ENCODE measurements at regions not wholly inside any gene's neighbourhood (a gene's known extent, or its start where the extent isn't known, plus 50 kb on each side); places are given as distances from the start of the nearest gene placed in this dataset.

DNA sequence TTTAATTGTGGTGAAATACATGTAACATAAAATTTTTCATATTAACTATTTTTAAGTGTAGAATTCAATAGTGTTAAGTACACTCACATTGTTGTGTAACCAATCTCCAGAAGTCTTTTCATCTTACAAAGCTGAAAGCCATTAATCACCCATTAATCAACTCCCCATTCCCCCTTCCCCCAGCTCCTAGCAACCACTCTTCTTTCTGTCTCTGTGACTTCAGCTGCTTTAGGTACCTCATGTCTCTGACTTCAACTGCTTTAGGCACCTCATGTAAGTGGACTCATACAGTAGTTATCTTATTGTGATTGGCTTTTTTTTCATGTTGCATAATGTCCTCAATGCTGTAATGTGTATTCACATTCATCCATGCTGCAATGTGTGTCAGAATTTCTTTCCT lies 150.8 kb upstream of the NTM start:
- TF ChIP-seq ZFP3 (CRISPR knock-in tag; IDR thresholded peaks at IDR 0.05) (no peak), GLIS3 (CRISPR knock-in tag; IDR thresholded peaks at IDR 0.05) (no peak), PPARA (CRISPR knock-in tag; IDR thresholded peaks at IDR 0.05; ENCODE audit: borderline replicate concordance) (no peak), BACH2 (CRISPR knock-in tag; IDR thresholded peaks at IDR 0.05; ENCODE audit: borderline replicate concordance) (no peak), SNAI2 (CRISPR knock-in tag; IDR thresholded peaks at IDR 0.05) (no peak)
- ATAC-seq = no peak

DNA sequence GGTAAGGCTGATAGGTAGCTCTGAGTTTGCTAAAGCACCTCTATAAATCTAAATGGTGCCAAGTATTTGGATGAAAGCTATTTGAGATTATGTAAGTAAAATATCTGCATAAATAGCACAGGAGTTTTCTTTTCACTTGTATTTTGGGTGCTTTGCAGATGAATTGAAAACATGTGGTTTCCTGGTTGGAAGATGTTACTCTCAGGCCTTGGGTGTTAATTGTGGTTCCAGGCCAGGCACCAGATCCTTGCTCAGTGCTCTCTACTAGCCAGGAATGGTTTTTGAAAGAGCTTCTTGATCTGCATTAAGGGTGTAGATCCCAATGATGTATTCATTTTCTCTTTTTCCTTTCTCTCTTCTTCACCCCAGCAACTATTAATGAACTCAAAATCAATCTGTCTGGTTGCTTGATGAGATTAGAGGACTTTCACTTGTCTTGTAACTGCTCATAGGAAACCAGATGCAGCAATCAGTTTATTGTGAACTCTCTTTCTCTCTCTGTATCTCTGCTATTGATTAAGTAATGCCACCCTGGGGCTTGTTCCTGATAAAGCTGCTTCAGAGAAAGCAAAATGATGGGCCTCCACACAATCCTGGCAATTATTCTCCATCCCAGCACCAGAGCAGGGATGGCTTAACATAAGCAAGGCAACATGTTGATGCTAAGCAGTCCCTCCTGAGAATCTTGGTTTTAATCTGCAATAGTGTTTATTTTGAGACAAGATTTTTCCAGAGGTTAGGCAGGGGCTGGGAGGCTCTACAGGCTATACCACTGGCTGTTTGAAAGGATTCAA lies 147.0 kb upstream of the NTM start:
- ATAC-seq = no peak
- TF ChIP-seq, protein P1, sequence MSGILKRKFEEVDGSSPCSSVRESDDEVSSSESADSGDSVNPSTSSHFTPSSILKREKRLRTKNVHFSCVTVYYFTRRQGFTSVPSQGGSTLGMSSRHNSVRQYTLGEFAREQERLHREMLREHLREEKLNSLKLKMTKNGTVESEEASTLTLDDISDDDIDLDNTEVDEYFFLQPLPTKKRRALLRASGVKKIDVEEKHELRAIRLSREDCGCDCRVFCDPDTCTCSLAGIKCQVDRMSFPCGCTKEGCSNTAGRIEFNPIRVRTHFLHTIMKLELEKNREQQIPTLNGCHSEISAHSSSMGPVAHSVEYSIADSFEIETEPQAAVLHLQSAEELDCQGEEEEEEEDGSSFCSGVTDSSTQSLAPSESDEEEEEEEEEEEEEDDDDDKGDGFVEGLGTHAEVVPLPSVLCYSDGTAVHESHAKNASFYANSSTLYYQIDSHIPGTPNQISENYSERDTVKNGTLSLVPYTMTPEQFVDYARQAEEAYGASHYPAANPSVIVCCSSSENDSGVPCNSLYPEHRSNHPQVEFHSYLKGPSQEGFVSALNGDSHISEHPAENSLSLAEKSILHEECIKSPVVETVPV (CRISPR knock-in tag; IDR thresholded peaks at IDR 0.05) = no peak
- peak; percentile 18; the same call in 1 of the 2 replicates for TF ChIP-seq TCF4 (CRISPR knock-in tag; IDR thresholded peaks at IDR 0.05; ENCODE audit: borderline replicate concordance)

DNA sequence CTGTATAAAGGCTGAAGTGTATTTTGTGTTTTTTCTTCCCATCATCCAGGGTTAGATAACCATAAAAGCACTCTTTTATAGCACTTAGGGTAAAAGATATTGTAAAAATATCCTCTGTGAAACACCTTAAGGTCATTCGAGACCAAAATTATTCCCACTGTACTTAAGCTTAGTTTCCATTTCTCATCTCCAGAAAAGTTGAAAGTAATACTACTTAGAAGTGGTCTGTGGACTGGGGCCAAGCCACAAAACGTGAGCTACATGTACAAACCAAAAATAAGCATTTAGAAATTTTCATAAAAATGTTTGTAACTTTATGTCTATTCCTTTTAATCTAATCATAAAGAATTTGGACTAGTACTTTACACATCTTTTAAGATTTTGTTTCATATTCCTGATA lies 142.0 kb upstream of the NTM start:
- ATAC-seq = no peak
- no peak for TF ChIP-seq RARB (CRISPR knock-in tag; IDR thresholded peaks at IDR 0.05)
- TF ChIP-seq, protein P2, sequence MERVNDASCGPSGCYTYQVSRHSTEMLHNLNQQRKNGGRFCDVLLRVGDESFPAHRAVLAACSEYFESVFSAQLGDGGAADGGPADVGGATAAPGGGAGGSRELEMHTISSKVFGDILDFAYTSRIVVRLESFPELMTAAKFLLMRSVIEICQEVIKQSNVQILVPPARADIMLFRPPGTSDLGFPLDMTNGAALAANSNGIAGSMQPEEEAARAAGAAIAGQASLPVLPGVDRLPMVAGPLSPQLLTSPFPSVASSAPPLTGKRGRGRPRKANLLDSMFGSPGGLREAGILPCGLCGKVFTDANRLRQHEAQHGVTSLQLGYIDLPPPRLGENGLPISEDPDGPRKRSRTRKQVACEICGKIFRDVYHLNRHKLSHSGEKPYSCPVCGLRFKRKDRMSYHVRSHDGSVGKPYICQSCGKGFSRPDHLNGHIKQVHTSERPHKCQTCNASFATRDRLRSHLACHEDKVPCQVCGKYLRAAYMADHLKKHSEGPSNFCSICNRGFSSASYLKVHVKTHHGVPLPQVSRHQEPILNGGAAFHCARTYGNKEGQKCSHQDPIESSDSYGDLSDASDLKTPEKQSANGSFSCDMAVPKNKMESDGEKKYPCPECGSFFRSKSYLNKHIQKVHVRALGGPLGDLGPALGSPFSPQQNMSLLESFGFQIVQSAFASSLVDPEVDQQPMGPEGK (CRISPR knock-in tag; IDR thresholded peaks at IDR 0.05; ENCODE audit: borderline replicate concordance) = no peak
- TF ChIP-seq TCF4 (CRISPR knock-in tag; IDR thresholded peaks at IDR 0.05; ENCODE audit: borderline replicate concordance) = no peak

DNA sequence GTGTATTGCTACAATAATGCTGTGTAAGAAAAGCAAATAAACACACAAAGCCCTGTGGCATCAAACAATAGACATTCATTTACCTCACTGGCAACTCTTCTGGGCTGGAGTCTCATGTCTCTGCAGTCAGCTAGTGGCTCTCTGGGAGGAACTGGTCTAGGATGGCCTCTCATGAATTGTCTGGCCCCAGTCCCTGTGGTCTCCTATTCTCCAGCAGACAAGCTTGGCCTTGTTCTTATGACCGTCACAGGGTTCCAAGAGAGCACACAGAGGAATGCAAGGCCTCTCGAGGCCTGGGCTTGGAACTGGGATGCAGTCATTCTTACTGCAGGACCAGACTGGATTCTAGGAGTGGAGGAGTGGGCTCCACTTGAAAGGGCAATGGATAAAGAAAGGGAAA lies 141.2 kb upstream of the NTM start:
- ATAC-seq = no peak
- no peak for TF ChIP-seq ZFP3 (CRISPR knock-in tag; IDR thresholded peaks at IDR 0.05)
- TF ChIP-seq, protein P2 (CRISPR knock-in tag; IDR thresholded peaks at IDR 0.05; ENCODE audit: borderline replicate concordance) = no peak
- no peak for TF ChIP-seq RARB (CRISPR knock-in tag; IDR thresholded peaks at IDR 0.05)
- TF ChIP-seq GLIS3 (CRISPR knock-in tag; IDR thresholded peaks at IDR 0.05) = no peak
- TF ChIP-seq ESRRG (CRISPR knock-in tag; IDR thresholded peaks at IDR 0.05) = no peak
- TF ChIP-seq BACH2 (CRISPR knock-in tag; IDR thresholded peaks at IDR 0.05; ENCODE audit: borderline replicate concordance) = no peak
- no peak for TF ChIP-seq ZC3H10 (CRISPR knock-in tag; IDR thresholded peaks at IDR 0.05)
- no peak for TF ChIP-seq ISL1 (CRISPR knock-in tag; IDR thresholded peaks at IDR 0.05)
- TF ChIP-seq, protein P1 (CRISPR knock-in tag; IDR thresholded peaks at IDR 0.05) = no peak
- TF ChIP-seq OSR1 (CRISPR knock-in tag; IDR thresholded peaks at IDR 0.05) = no peak

DNA sequence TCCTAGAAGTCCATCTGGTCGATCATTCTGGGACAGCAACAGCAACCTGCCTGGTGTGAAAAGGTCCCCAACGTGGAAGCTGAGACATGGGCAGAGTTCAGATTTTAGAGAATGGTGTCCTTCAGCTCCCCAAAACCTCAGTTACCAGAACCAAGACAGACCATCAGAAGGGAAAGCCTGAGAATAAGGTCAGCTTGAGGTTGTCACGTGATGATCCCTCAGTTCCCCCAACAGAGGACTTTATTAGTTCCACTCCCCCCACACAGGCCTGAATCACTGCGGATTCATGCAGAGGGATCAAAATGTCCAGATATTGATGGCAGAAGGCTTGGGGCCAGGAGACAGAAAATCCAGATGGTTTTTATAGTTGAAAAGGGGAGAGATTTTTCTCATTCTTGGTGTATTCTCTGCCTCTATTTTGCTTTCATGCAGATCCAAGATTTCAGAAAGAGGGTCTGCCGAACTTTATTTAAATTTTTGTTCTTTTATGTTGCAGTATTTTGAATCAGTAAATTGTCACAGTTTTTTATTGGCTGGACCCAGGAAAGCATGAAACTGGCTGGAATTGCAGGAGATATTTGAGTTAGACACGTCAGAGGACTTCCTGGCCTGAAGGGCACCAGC lies 139.0 kb upstream of the NTM start:
- ATAC-seq = no peak
- no peak for TF ChIP-seq BACH2 (CRISPR knock-in tag; IDR thresholded peaks at IDR 0.05; ENCODE audit: borderline replicate concordance)
- TF ChIP-seq TCF4 (CRISPR knock-in tag; IDR thresholded peaks at IDR 0.05; ENCODE audit: borderline replicate concordance) = no peak
- no peak for TF ChIP-seq ZNF565 (CRISPR knock-in tag; conservative IDR thresholded peaks at IDR 0.05; ENCODE audit: low read depth)
- no peak for TF ChIP-seq ISL1 (CRISPR knock-in tag; IDR thresholded peaks at IDR 0.05)
- no peak for TF ChIP-seq ARNTL (CRISPR knock-in tag; IDR thresholded peaks at IDR 0.05; ENCODE audit: borderline replicate concordance, low read depth)
- no peak for TF ChIP-seq ZFP3 (CRISPR knock-in tag; IDR thresholded peaks at IDR 0.05)
- TF ChIP-seq RARB (CRISPR knock-in tag; IDR thresholded peaks at IDR 0.05) = no peak
- TF ChIP-seq SNAI2 (CRISPR knock-in tag; IDR thresholded peaks at IDR 0.05) = no peak
- no peak for TF ChIP-seq GLIS3 (CRISPR knock-in tag; IDR thresholded peaks at IDR 0.05)

All from SK-N-SH treated with all-trans-retinoic acid at 6 μM for 48 hours (cell line).